OCI-LY3 (cell line): ENCODE measurements at regions not wholly inside any gene's neighbourhood (a gene's known extent, or its start where the extent isn't known, plus 50 kb on each side); places are given as distances from the start of the nearest gene placed in this dataset.

Source experiments
- H2AFZ ChIP-seq: fragments of 200-600, 300-600 bp; shearing (Covaris generic); 2 replicates; pipeline ENCODE4 v1.6.0; 2014; ENCODE audit warnings: antibody characterized with exemption, low read depth, low read length
- H3K27ac ChIP-seq: fragments of 200-600, 300-600 bp; sonication (generic); 2 replicates; pipeline ENCODE4 v1.5.1; 2014; ENCODE audit warnings: mild to moderate bottlenecking, low read length, moderate library complexity, mixed read lengths
- H3K27me3 ChIP-seq: fragments of 200-600, 300-600 bp; sonication (generic); 2 replicates; pipeline ENCODE4 v1.6.1; 2014; ENCODE audit warnings: low read depth, low read length, mixed read lengths
- H3K36me3 ChIP-seq: fragments of 200-600, 300-600 bp; sonication (generic); replicated peaks from 2 replicates; pipeline ENCODE3; 2014; ENCODE audit warnings: low read depth, low read length, mixed read lengths
- H3K4me1 ChIP-seq: fragments of 300-600, 200-600 bp; sonication (generic); 2 replicates; pipeline ENCODE4 v1.6.1; 2014; ENCODE audit warnings: low read length, mixed read lengths
- H3K4me2 ChIP-seq: fragments of 200-600, 300-600 bp; sonication (generic); 2 replicates; pipeline ENCODE4 v1.6.1; 2014; ENCODE audit warnings: low read length, mixed read lengths
- H3K4me3 ChIP-seq: fragments of 300-600, 200-600 bp; sonication (generic); 2 replicates; pipeline ENCODE4 v1.5.1; 2014; ENCODE audit warnings: antibody characterized with exemption, mild to moderate bottlenecking, low read length, moderate library complexity
- H3K79me2 ChIP-seq: fragments of 300-600, 200-600 bp; shearing (Covaris generic); 2 replicates; pipeline ENCODE4 v1.6.1; 2014; ENCODE audit warnings: mild to moderate bottlenecking, low read length, mixed read lengths
- H3K9ac ChIP-seq: fragments of 300-600, 200-600 bp; shearing (Covaris generic); 2 replicates; pipeline ENCODE4 v1.6.0; 2014; ENCODE audit warnings: mild to moderate bottlenecking, low read length, moderate library complexity
- H3K9me3 ChIP-seq: fragments of 200-600, 300-600 bp; shearing (Covaris generic); 2 replicates; pipeline ENCODE4 v1.6.1; 2014; ENCODE audit warnings: low read length, mixed read lengths; ENCODE audit not compliant: insufficient read depth
- H4K20me1 ChIP-seq: fragments of 200-600, 300-600 bp; sonication (generic); 2 replicates; pipeline ENCODE4 v1.6.1; 2016; ENCODE audit warnings: low read length, mixed read lengths; ENCODE audit not compliant: insufficient read depth
- EZH2phosphoT487 ChIP-seq: fragments of 200-600 bp; shearing (Covaris generic); IDR thresholded peaks from 2 replicates; pipeline ENCODE4 v1.6.1; 2018; ENCODE audit warnings: antibody characterized with exemption, mixed run types, low read depth
- TF ChIP-seq, protein P1 (sequence below): fragments of 200-600, 300-600 bp; sonication (generic); IDR thresholded peaks from 2 replicates; pipeline ENCODE4 v1.5.1; 2014; ENCODE audit warnings: antibody characterized with exemption, low read length, low read depth

DNA sequence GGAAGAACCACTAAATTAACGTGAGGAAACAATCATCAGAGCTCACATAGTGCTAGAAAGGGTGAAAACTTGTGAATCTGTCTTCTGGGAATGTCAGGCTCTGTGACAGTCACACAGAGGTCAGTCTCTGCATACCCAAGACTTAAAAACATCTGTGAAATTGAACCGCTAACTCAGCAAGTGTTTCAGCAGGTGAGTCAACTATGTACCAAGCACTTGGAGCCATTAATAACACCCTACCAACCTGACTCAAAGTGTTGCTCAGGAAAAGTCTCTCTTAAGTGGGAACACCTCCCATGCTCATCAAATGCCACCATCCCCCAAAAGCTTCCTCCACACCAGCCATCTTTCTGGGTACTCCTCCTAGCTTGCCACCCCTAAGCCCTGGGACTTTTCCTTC, 92.3 kb upstream of the CARMIL1 start:
- H3K4me1 ChIP-seq = no peaks in the 10 kb centered on the region
- no peak overlapping the region for H3K27ac ChIP-seq
- peaks cover 16% of the 10 kb centered on the region for H3K27me3 ChIP-seq
- TF ChIP-seq EZH2phosphoT487 = no peak
- TF ChIP-seq, protein P1, sequence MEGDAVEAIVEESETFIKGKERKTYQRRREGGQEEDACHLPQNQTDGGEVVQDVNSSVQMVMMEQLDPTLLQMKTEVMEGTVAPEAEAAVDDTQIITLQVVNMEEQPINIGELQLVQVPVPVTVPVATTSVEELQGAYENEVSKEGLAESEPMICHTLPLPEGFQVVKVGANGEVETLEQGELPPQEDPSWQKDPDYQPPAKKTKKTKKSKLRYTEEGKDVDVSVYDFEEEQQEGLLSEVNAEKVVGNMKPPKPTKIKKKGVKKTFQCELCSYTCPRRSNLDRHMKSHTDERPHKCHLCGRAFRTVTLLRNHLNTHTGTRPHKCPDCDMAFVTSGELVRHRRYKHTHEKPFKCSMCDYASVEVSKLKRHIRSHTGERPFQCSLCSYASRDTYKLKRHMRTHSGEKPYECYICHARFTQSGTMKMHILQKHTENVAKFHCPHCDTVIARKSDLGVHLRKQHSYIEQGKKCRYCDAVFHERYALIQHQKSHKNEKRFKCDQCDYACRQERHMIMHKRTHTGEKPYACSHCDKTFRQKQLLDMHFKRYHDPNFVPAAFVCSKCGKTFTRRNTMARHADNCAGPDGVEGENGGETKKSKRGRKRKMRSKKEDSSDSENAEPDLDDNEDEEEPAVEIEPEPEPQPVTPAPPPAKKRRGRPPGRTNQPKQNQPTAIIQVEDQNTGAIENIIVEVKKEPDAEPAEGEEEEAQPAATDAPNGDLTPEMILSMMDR = no peak
- H3K9ac ChIP-seq = no peak overlapping the region
- no peak overlapping the region for H2AFZ ChIP-seq
- H3K79me2 ChIP-seq = no peaks in the 10 kb centered on the region
- H3K4me2 ChIP-seq = no peak overlapping the region
- H3K4me3 ChIP-seq = no peak overlapping the region
- no peaks in the 10 kb centered on the region for H3K36me3 ChIP-seq
- H3K9me3 ChIP-seq = no peaks in the 10 kb centered on the region
- H4K20me1 ChIP-seq = no peaks in the 10 kb centered on the region

DNA sequence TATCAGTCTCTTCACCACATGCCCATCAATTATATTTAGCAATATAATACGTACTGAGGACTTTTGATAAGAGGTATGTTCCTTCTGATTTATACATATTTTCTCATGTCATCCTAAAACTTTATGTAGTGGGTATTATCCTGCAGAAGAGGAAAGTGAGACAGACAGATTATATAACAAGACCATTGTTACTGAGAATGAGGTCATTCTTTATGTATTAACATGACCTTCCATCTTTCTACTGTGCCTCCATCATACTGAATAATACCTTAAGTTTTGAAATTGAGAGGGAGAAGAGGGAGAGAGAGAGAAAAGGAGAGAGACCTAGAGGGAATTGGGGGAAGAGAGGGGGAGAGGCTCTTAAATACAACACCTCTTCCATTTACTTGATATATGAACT, 90.9 kb upstream of the CARMIL1 start:
- H3K36me3 ChIP-seq = no peaks in the 10 kb centered on the region
- no peaks in the 10 kb centered on the region for H3K9me3 ChIP-seq
- no peaks in the 10 kb centered on the region for H3K4me1 ChIP-seq
- no peak for TF ChIP-seq EZH2phosphoT487
- TF ChIP-seq, protein P1 = no peak
- H3K4me3 ChIP-seq = no peak overlapping the region
- peaks cover 25% of the 10 kb centered on the region for H3K27me3 ChIP-seq
- H3K9ac ChIP-seq = no peak overlapping the region
- no peak overlapping the region for H3K4me2 ChIP-seq
- no peaks in the 10 kb centered on the region for H4K20me1 ChIP-seq
- no peak overlapping the region for H3K27ac ChIP-seq
- H2AFZ ChIP-seq = no peak overlapping the region
- no peaks in the 10 kb centered on the region for H3K79me2 ChIP-seq

DNA sequence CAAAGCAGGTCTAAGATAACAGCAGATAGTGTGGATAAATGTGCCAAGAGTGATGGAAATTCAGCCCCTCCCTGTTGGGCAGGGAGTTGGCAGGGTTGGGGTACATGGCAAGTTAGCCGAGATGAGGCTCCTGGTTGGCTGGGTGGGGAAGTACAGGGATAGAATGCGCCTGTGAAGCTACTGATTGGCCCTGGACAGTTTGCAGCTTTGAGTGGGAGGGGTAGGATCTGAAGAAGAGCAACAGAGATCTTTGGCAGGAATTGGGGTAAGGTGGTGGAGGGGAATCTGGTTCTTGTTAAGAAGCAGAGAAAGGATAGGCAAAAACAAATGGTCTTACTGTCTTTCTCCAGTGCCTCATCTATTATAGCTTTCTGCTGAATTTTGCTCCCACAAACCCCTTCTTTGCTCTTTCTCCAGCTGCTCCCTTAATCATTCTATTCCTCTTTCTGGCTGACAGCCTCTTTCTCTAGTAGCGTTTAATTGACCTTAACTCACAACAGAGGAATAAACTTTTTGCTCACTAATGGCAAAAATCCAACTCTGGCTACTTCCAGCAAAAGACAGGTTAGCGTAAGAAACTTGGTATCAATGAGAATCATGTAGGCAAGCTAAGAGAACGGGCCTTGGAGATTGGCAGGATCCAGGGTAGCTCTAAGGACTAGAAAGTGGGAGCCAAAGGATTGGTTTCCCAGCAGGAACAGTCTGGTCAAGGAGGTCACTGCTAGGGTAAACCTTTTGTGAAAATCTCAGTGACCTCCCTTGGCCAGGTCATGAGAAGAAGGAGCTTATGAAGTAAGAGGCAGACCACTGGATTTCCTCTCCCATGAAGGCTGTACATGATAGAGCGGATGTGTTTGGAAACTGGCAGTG, 86.3 kb upstream of the CARMIL1 start:
- H3K4me1 ChIP-seq = no peaks in the 10 kb centered on the region
- no peaks in the 10 kb centered on the region for H4K20me1 ChIP-seq
- H3K9ac ChIP-seq = no peak overlapping the region
- no peak overlapping the region for H3K4me2 ChIP-seq
- H3K27ac ChIP-seq = no peak overlapping the region
- no peaks in the 10 kb centered on the region for H3K79me2 ChIP-seq
- no peak overlapping the region for H2AFZ ChIP-seq
- H3K27me3 ChIP-seq = peaks cover 19% of the 10 kb centered on the region
- no peaks in the 10 kb centered on the region for H3K9me3 ChIP-seq
- no peaks in the 10 kb centered on the region for H3K36me3 ChIP-seq
- no peak overlapping the region for H3K4me3 ChIP-seq
- TF ChIP-seq, protein P1 = no peak
- TF ChIP-seq EZH2phosphoT487 = no peak

DNA sequence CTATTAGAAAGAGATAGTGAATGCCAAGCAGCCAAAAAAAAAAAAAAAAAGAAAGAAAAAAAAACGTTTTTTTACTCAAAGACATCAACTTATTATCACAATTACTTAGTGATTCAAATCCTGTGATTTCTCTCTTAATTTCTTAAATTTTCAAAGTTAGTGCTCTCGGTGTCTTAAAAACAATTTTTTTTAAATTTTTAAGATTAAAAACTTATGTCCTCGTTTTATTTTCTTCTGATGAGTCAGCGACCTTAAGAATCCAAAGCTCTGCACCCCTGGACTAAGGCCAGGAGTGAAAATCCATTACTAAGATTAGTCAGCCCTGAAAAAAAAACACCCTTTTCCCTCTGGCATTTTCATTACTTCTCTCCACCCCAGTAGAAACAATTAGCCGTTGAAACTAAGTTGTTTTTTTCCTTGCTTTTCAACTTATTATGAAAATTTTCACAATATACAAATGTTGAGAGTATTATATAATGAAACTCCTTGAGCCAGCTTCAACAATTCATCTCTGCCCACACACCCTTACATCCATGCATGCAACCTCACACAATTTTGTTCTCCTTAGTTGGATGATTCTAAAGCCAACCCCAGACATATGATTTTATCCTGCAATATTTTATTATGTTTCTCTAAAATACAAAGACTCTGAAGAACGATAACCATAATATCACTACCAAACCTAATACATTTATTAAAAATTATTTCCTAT, 85.6 kb upstream of the CARMIL1 start:
- Histone ChIP-seq H4K20me1 (no peaks in the 10 kb centered on the region), H3K27me3 (peaks cover 12% of the 10 kb centered on the region), H3K79me2 (no peaks in the 10 kb centered on the region), H3K9me3 (no peaks in the 10 kb centered on the region), H3K4me1 (no peaks in the 10 kb centered on the region), H3K4me2 (no peak overlapping the region), H3K36me3 (no peaks in the 10 kb centered on the region), H2AFZ (no peak overlapping the region), H3K4me3 (no peak overlapping the region), H3K9ac (no peak overlapping the region), H3K27ac (no peak overlapping the region)
- TF ChIP-seq, protein P1 = no peak
- no peak for TF ChIP-seq EZH2phosphoT487
